ENCODE measurements at regions not wholly inside any gene's neighbourhood (a gene's known extent, or its start where the extent isn't known, plus 50 kb on each side); places are given as distances from the start of the nearest gene placed in this dataset.

- TF ChIP-seq EZH2 (IDR thresholded peaks at IDR 0.05) (no peak), CTCF (IDR thresholded peaks at IDR 0.05) (no peak), EZH2phosphoT487 (IDR thresholded peaks at IDR 0.05) (no peak)
These were observed 148.2 kb upstream of the FERD3L start for GRCh38 chr7:19293431-19293830.

GRCh38 chr7:19290968-19291367 lies 145.7 kb upstream of the FERD3L start:
- no peak overlapping the region for H3K4me3 ChIP-seq
- no peaks in the 10 kb centered on the region for H3K9me3 Mint-ChIP-seq
- no peaks in the 10 kb centered on the region for H3K79me2 ChIP-seq (ENCODE audit: low read depth)
- TF ChIP-seq EZH2phosphoT487 (IDR thresholded peaks at IDR 0.05) (no peak), CTCF (IDR thresholded peaks at IDR 0.05) (no peak), EZH2 (IDR thresholded peaks at IDR 0.05) (no peak)
- no peaks in the 10 kb centered on the region for H4K20me1 ChIP-seq (ENCODE audit: low read depth)
- H3K36me3 ChIP-seq, result no peaks in the 10 kb centered on the region
- no peak overlapping the region for H3K27ac ChIP-seq
- no peaks in the 10 kb centered on the region for H3K9me3 ChIP-seq (ENCODE audit: low read depth)
- no peaks in the 10 kb centered on the region for H3K36me3 Mint-ChIP-seq
- no peak for DNase-seq (ENCODE audit: low spot score)
- H2AFZ ChIP-seq (replicated peaks), result no peak overlapping the region
- H3K4me1 ChIP-seq, result no peaks in the 10 kb centered on the region
- no peak overlapping the region for H3K4me2 ChIP-seq
- no peaks in the 10 kb centered on the region for H3K27me3 ChIP-seq
- no peak overlapping the region for H3K27ac Mint-ChIP-seq
- no peaks in the 10 kb centered on the region for H3K27me3 Mint-ChIP-seq (ENCODE audit: insufficient read depth, low read depth)
- H3K9ac ChIP-seq, result no peak overlapping the region
- H3F3A ChIP-seq (ENCODE audit: low read depth), result no peaks in the 10 kb centered on the region
- H3K4me1 Mint-ChIP-seq, result peaks cover 11% of the 10 kb centered on the region
- H3K4me3 Mint-ChIP-seq, result no peak overlapping the region

More at GRCh38 chr7:19293431-19293830, 148.2 kb upstream of the FERD3L start:
- Mint-ChIP-seq H3K9me3 (no peaks in the 10 kb centered on the region), H3K4me3 (no peak overlapping the region), H3K27me3 (ENCODE audit: insufficient read depth, low read depth) (no peaks in the 10 kb centered on the region), H3K36me3 (no peaks in the 10 kb centered on the region), H3K4me1 (peaks cover 11% of the 10 kb centered on the region), H3K27ac (no peak overlapping the region)
- no peaks in the 10 kb centered on the region for H3K79me2 ChIP-seq (ENCODE audit: low read depth)
- no peak overlapping the region for H3K4me2 ChIP-seq
- no peak overlapping the region for H3K4me3 ChIP-seq
- H3K27ac ChIP-seq, result no peak overlapping the region
- H3K9ac ChIP-seq, result no peak overlapping the region
- H3K36me3 ChIP-seq, result no peaks in the 10 kb centered on the region
- DNase-seq (ENCODE audit: low spot score), result no peak
- no peaks in the 10 kb centered on the region for H4K20me1 ChIP-seq (ENCODE audit: low read depth)
- no peaks in the 10 kb centered on the region for H3F3A ChIP-seq (ENCODE audit: low read depth)
- no peaks in the 10 kb centered on the region for H3K27me3 ChIP-seq
- no peak overlapping the region for H2AFZ ChIP-seq (replicated peaks)
- no peaks in the 10 kb centered on the region for H3K9me3 ChIP-seq (ENCODE audit: low read depth)
- H3K4me1 ChIP-seq, result no peaks in the 10 kb centered on the region

GRCh38 chr7:19290066-19290465 lies 144.8 kb upstream of the FERD3L start:
- Mint-ChIP-seq H3K36me3 (no peaks in the 10 kb centered on the region), H3K27me3 (ENCODE audit: insufficient read depth, low read depth) (no peaks in the 10 kb centered on the region), H3K27ac (no peak overlapping the region), H3K4me1 (peaks cover 11% of the 10 kb centered on the region), H3K4me3 (no peak overlapping the region), H3K9me3 (no peaks in the 10 kb centered on the region)
- no peak overlapping the region for H3K4me3 ChIP-seq
- H3F3A ChIP-seq (ENCODE audit: low read depth), result no peaks in the 10 kb centered on the region
- H3K27ac ChIP-seq, result no peak overlapping the region
- H3K9ac ChIP-seq, result no peak overlapping the region
- H3K9me3 ChIP-seq (ENCODE audit: low read depth), result no peaks in the 10 kb centered on the region
- TF ChIP-seq CTCF (IDR thresholded peaks at IDR 0.05) (no peak), EZH2 (IDR thresholded peaks at IDR 0.05) (no peak), EZH2phosphoT487 (IDR thresholded peaks at IDR 0.05) (no peak)
- no peak for DNase-seq (ENCODE audit: low spot score)
- H3K27me3 ChIP-seq, result no peaks in the 10 kb centered on the region
- no peak overlapping the region for H3K4me2 ChIP-seq
- no peak overlapping the region for H2AFZ ChIP-seq (replicated peaks)
- no peaks in the 10 kb centered on the region for H3K79me2 ChIP-seq (ENCODE audit: low read depth)
- no peaks in the 10 kb centered on the region for H4K20me1 ChIP-seq (ENCODE audit: low read depth)
- H3K4me1 ChIP-seq, result no peaks in the 10 kb centered on the region
- no peaks in the 10 kb centered on the region for H3K36me3 ChIP-seq
